ENCODE measurements at regions not wholly inside any gene's neighbourhood (a gene's known extent, or its start where the extent isn't known, plus 50 kb on each side); places are given as distances from the start of the nearest gene placed in this dataset.

- TF ChIP-seq CTCF (IDR thresholded peaks at IDR 0.05 in 2 of 3, conservative IDR thresholded peaks at IDR 0.05 in 1 of 3; ENCODE audit: borderline replicate concordance in 1 of 3, insufficient read depth in 1 of 3, low read depth in 2 of 3, low read length in 2 of 3) = no peak
- no peak for TF ChIP-seq RAD21 (IDR thresholded peaks at IDR 0.05; ENCODE audit: low read depth)
- TF ChIP-seq ZNF274 (IDR thresholded peaks at IDR 0.05; ENCODE audit: low read depth, low read length) = no peak
- no peak for TF ChIP-seq JUND (IDR thresholded peaks at IDR 0.05)
Measured at GRCh38 chr4:71860643-71861042, 76.8 kb upstream of the GC start.

All from HCT116 (cell line).